ENCODE measurements at regions not wholly inside any gene's neighbourhood (a gene's known extent, or its start where the extent isn't known, plus 50 kb on each side); places are given as distances from the start of the nearest gene placed in this dataset.

DNA sequence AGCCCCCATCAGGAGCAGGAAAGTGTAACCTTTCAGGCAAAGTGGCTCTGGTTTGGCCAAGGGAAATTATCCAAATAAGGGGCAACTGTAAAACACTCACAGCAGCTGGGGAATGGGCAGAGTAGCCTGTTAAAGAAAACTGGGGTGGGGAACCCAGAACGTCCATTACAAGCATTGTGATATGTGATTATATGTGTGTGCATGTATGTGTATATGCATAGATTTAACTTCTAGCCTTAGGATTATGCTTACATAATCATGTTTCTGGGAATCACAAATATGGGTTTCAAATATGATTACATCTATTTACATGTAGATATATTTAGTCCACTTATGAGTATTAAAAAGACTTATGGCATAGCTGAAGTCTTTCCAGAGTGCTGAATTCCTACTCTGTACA is 278.1 kb upstream of the JAG1 start:
- Histone ChIP-seq H3K27me3 (replicated peaks) (no peaks in the 10 kb centered on the region), H3K36me3 (replicated peaks) (no peaks in the 10 kb centered on the region), H3K27ac (no peak overlapping the region), H3K4me3 (ENCODE audit: low read depth, low read length) (no peak overlapping the region)
- in situ Hi-C loops (cut with HindIII; ENCODE audit: low pct_ligation_motif_present, low sequenced_read_pairs): no loop called here
- DNase-seq: no peak
- TF ChIP-seq, protein P1, sequence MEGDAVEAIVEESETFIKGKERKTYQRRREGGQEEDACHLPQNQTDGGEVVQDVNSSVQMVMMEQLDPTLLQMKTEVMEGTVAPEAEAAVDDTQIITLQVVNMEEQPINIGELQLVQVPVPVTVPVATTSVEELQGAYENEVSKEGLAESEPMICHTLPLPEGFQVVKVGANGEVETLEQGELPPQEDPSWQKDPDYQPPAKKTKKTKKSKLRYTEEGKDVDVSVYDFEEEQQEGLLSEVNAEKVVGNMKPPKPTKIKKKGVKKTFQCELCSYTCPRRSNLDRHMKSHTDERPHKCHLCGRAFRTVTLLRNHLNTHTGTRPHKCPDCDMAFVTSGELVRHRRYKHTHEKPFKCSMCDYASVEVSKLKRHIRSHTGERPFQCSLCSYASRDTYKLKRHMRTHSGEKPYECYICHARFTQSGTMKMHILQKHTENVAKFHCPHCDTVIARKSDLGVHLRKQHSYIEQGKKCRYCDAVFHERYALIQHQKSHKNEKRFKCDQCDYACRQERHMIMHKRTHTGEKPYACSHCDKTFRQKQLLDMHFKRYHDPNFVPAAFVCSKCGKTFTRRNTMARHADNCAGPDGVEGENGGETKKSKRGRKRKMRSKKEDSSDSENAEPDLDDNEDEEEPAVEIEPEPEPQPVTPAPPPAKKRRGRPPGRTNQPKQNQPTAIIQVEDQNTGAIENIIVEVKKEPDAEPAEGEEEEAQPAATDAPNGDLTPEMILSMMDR (IDR thresholded peaks at IDR 0.05; ENCODE audit: low read depth, low read length, missing control alignments): no peak

DNA sequence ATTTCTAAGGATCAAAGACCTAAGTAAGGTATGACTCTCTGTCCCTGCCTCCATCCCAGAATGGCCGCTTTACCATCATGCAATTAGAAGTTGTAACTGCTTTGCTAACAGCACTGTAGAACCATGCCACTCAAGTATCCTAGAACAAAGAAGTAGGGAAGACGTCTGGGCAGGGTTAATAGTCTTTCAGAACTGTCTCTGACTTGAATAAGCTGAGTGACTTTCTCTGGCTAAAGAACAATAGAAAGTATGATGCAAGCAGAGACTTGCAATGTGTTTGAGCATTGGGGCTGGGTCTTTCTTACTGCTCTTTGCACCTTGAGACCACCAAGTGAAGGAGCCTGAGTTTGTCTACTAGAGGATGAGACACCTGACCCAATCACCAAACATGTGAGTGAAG is 279.6 kb upstream of the JAG1 start:
- no peak for DNase-seq
- in situ Hi-C loops (cut with HindIII; ENCODE audit: low pct_ligation_motif_present, low sequenced_read_pairs): no loop called here
- no peaks in the 10 kb centered on the region for H3K27me3 ChIP-seq (replicated peaks)

DNA sequence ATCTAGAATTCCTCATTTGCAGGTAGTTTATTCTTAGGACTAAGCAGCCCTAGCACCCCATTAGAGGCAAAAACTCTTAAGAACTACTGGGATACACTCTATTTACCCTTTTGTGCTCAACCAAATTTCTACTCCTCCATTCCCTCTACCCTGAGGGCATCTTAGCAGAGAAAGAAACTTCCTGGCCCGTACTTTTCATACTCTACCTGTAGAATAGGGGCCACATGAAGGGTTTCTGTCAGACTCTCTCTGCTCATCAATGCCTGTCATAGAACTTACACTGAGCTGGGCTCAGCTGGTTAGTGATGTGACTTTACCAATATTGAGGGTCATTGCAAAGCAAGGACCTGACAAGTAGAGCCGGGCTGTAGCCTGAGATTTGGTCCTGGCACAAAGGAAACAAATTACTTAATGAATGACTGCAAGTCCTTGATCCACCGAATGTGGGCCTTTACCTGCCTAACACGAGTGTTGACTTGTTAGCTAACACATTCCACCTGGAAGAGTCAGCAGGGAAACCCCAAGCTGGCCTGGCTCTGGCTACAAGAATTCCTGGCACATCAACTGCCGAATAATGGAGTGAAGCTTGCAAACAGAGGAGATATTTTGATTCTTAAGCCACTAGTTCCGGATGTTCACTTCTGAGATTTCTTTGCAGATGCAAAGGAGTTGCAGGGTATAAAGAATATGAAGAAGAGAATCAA is 280.5 kb upstream of the JAG1 start:
- in situ Hi-C loops (cut with HindIII; ENCODE audit: low pct_ligation_motif_present, low sequenced_read_pairs): no loop called here
- no peak for DNase-seq
- H3K36me3 ChIP-seq (replicated peaks): no peaks in the 10 kb centered on the region
- H3K27ac ChIP-seq: no peak overlapping the region
- no peak overlapping the region for H3K4me3 ChIP-seq (ENCODE audit: low read depth, low read length)
- TF ChIP-seq, protein P1 (IDR thresholded peaks at IDR 0.05; ENCODE audit: low read depth, low read length, missing control alignments): no peak
- H3K27me3 ChIP-seq (replicated peaks): no peaks in the 10 kb centered on the region

More for the DNA sequence above, 279.6 kb upstream of the JAG1 start:
- Histone ChIP-seq H3K4me3 (ENCODE audit: low read depth, low read length) (no peak overlapping the region), H3K36me3 (replicated peaks) (no peaks in the 10 kb centered on the region), H3K27ac (no peak overlapping the region)
- TF ChIP-seq, protein P1 (IDR thresholded peaks at IDR 0.05; ENCODE audit: low read depth, low read length, missing control alignments): no peak

DNA sequence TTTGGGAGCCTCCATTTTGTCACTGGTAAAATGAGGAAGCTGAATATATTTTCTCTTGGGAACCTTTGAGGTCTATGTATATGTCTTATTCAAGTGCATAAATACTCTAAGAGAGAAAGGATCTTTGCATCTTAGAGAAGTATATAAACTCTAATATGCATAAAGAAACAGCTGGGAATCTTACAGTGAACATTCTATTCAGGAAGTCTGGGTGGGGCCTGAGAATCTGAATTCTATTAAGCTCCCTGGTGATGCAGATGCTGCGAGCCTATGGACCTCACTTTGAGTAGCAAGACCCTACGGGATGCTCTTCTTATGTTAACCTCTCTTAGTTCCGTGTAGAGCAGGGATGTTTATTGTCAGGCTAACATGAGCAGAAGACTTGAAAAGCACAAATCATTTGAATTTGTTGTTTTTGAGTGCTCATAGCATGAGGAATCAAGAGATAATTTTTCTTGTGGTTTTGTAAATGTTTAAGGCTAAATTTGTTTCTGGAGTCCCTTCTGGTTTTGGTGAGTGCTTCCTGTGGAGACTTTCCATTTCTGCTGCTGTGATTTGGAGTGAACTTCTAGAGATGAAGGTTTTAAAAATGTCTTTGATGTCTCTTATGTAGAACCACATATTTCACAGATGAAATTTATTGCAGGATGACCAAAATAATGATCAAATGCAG is 281.2 kb upstream of the JAG1 start:
- TF ChIP-seq, protein P1 (IDR thresholded peaks at IDR 0.05; ENCODE audit: low read depth, low read length, missing control alignments): no peak
- no peak for DNase-seq
- no peaks in the 10 kb centered on the region for H3K27me3 ChIP-seq (replicated peaks)
- no peak overlapping the region for H3K4me3 ChIP-seq (ENCODE audit: low read depth, low read length)
- H3K27ac ChIP-seq: no peak overlapping the region
- in situ Hi-C loops (cut with HindIII; ENCODE audit: low pct_ligation_motif_present, low sequenced_read_pairs): no loop called here
- no peaks in the 10 kb centered on the region for H3K36me3 ChIP-seq (replicated peaks)

DNA sequence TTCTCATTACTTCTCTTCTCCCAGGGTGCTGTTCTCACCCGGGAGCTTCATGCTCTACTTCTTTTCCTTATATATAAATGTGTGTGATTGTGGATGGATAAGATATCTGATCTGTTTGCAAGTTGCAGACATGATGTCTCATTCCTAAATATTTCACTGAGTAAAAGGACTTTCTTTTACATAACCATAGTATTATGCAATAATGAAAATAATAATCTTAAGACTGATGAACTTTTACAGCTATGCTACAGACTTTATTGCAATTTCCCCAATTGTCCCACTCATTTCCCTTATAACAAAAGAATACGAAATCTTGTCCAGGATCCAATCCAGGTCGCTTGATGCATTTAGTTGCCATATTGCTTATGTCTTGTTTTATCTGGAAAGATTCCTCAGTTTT is 284.5 kb upstream of the JAG1 start:
- H3K27me3 ChIP-seq (replicated peaks): no peaks in the 10 kb centered on the region
- in situ Hi-C loops (cut with HindIII; ENCODE audit: low pct_ligation_motif_present, low sequenced_read_pairs): no loop called here
- DNase-seq: no peak
- H3K4me3 ChIP-seq (ENCODE audit: low read depth, low read length): no peak overlapping the region
- no peaks in the 10 kb centered on the region for H3K36me3 ChIP-seq (replicated peaks)
- H3K27ac ChIP-seq: no peak overlapping the region
- TF ChIP-seq, protein P1 (IDR thresholded peaks at IDR 0.05; ENCODE audit: low read depth, low read length, missing control alignments): no peak
